GM10266 (cell line): ENCODE measurements at regions not wholly inside any gene's neighbourhood (a gene's known extent, or its start where the extent isn't known, plus 50 kb on each side); places are given as distances from the start of the nearest gene placed in this dataset.

Source experiments
- DNase-seq: peaks from one replicate; pipeline ENCODE4 v3.0.0; 2012; ENCODE audit errors: extremely low spot score
- CTCF ChIP-seq: IDR thresholded peaks from 2 replicates; pipeline ENCODE4 v1.5.1; 2012; ENCODE audit warnings: mild to moderate bottlenecking, low read depth; ENCODE audit not compliant: control insufficient read depth, insufficient read depth; ENCODE audit errors: missing control alignments

DNA sequence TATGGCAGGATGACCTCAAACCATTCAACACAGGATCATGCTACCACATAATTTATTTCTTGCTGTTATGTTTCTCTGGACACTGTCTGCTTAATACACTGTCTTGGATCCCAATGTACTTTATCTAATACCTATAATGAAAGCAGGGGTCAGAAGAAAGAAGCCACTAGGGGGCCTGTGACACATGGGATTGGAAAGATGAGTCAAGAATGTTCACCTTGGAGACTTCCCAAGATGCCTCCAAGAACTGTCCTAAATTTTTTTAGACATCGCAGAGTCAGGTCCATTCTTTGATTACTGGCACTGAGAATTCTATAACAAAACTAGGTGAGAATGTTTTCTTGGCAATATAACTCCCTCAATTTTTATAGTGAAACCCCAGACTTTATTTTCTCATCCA lies 305.8 kb upstream of the SMARCA2 start:
- peak; percentile 16 for DNase-seq
- TF ChIP-seq CTCF, result peak; percentile 46

DNA sequence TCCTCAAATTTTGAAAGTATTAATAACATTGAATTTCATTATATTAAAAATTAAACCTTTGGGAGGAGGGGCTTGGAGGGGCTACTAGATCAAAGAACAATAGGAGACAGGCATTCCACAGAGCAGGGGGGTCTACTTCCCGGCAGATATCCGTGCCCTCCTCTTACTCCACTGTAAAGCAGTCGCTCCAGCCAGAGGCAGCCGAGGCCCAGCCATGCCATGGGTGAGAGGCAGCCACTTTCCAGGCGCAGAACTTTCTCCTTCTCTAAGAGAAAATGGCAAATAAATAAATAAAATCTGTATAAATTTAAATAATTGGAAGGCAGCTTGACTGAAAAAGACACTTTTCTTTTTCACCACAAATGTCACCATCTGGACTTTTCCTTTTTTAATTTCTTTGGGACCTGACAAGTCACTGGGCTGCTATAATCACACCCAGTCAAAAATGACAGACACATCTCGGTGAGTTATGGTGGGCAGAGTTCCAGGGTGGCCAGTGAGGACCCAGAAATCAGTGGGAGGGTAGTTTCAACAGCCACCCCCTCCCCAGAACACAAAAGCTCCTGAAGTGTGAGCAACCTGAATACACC lies 302.2 kb upstream of the SMARCA2 start:
- no peak for TF ChIP-seq CTCF

DNA sequence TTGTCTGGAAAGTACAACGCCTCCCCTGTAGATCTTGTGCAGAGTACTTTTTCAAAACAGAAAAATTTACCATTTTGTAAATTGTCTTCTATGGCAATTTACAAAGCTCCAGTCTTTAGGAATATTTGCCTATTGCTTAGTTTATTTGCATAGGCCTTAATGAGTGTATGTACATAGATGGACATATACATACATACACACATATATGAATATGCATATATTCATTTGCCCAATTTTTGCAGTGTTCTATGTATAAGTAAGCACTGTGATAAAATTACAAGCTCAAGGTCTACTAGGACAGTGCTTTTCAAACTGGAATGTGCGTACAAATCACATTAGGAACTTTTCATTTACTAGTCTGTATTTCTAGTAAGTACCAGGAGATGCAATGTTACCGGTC lies 301.3 kb upstream of the SMARCA2 start:
- DNase-seq, result no peak

More for the DNA sequence above, 302.2 kb upstream of the SMARCA2 start:
- DNase-seq, result no peak

GRCh38 chr9:1717882-1718281 lies 297.3 kb upstream of the SMARCA2 start:
- no peak for DNase-seq
- TF ChIP-seq CTCF, result no peak

More for the DNA sequence above, 301.3 kb upstream of the SMARCA2 start:
- TF ChIP-seq CTCF, result no peak

GRCh38 chr9:1718836-1719235 lies 296.3 kb upstream of the SMARCA2 start:
- TF ChIP-seq CTCF, result no peak
- DNase-seq, result no peak

DNA sequence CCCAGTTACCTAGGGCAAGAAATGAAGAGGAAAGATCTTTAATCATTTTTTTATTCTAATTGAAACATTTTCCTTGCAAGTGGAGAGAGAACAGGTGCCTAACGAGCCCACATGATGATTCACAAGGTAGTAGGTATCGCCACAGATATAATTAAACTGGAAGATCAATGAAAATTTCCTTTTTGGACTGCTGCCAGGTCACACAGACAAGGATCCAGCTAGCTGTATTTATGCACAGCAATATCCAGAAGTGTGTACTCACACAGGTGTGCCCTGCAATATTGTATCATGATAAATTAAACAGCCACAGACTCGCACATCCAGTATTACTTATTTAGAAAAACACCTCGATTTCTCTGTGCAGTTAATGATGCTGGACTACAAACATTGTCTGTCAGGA lies 294.0 kb upstream of the SMARCA2 start:
- DNase-seq, result no peak
- TF ChIP-seq CTCF, result no peak

- no peak for DNase-seq
- TF ChIP-seq CTCF, result no peak
Measured at GRCh38 chr9:1722404-1722803, 292.7 kb upstream of the SMARCA2 start.
